Ovary (tissue), 3 donors: ENCODE measurements at regions not wholly inside any gene's neighbourhood (a gene's known extent, or its start where the extent isn't known, plus 50 kb on each side); places are given as distances from the start of the nearest gene placed in this dataset.

Source experiments
- CTCF ChIP-seq, 3 donors: fragments of 450-650 bp in 2 of 3; fragments of 200-600 bp in 1 of 3; IDR thresholded peaks; one replicate each; pipeline versions ENCODE4 v1.5.1 to v1.8.0; 2016 to 2022; ENCODE audit warnings: antibody characterized with exemption in 3 of 3, mild to moderate bottlenecking in 1 of 3
- EP300 ChIP-seq: sonication (generic); formaldehyde crosslinking; IDR thresholded peaks from one replicate; pipeline ENCODE4 v1.6.1; 2017; ENCODE audit warnings: antibody characterized with exemption
- POLR2A ChIP-seq: fragments of 450-650 bp; IDR thresholded peaks from one replicate; pipeline ENCODE4 v1.6.1; 2017; ENCODE audit warnings: antibody characterized with exemption, mild to moderate bottlenecking, moderate library complexity
- donor health status: DM: no; HTN: no; CAD: no.

- TF ChIP-seq CTCF (IDR thresholded peaks at IDR 0.05), result no peak
- TF ChIP-seq POLR2A, result no peak
- TF ChIP-seq EP300, result no peak
Observed at GRCh38 chr6:92770540-92770939, 648.8 kb downstream of the EPHA7 start.
